Natural killer cell (primary cell): ENCODE measurements at regions not wholly inside any gene's neighbourhood (a gene's known extent, or its start where the extent isn't known, plus 50 kb on each side); places are given as distances from the start of the nearest gene placed in this dataset.

ENCODE experiments used
- ATAC-seq, 3 donors: fragments of 150-1000 bp in 2 of 3; fragments of 200-7000 bp in 1 of 3; cut with Tn5 transposase; 1 replicate in 1 of 3; 2 replicates in 2 of 3; pipeline ENCODE4 v1.10.0; 2021; ENCODE audit warnings: mild to moderate bottlenecking in 2 of 3, moderate library complexity in 2 of 3
- DNase-seq, 2 donors: peaks; one replicate each; pipeline versions ENCODE4 v3.0.0 to v3.0.0-alpha.2; 2013 to 2021; ENCODE audit warnings: mixed read lengths in 1 of 2
- H3K27ac ChIP-seq: one replicate; pipeline ENCODE4 v1.5.1; 2013; ENCODE audit warnings: mild to moderate bottlenecking, low read length
- H3K27me3 ChIP-seq: one replicate; pipeline ENCODE4 v1.6.1; 2013; ENCODE audit warnings: low read length; ENCODE audit not compliant: control insufficient read depth, insufficient read depth
- H3K36me3 ChIP-seq: one replicate; pipeline ENCODE4 v1.6.1; 2013; ENCODE audit warnings: low read length; ENCODE audit not compliant: control insufficient read depth, insufficient read depth
- H3K4me1 ChIP-seq: one replicate; pipeline ENCODE4 v1.6.1; 2013; ENCODE audit warnings: low read length; ENCODE audit not compliant: control insufficient read depth, insufficient read depth
- H3K4me3 ChIP-seq: one replicate; pipeline ENCODE4 v1.5.1; 2013; ENCODE audit warnings: low read length
- H3K9me3 ChIP-seq: one replicate; pipeline ENCODE4 v1.6.1; 2013; ENCODE audit warnings: low read length; ENCODE audit not compliant: control insufficient read depth, insufficient read depth
- H3K27ac Mint-ChIP-seq, 2 donors: one replicate each; pipeline ENCODE4 v1.8.0; 2022; ENCODE audit warnings: mild to moderate bottlenecking in 2 of 2, mixed read lengths in 2 of 2, moderate library complexity in 1 of 2
- H3K27me3 Mint-ChIP-seq, 2 donors: one replicate each; pipeline ENCODE4 v1.8.0; 2022; ENCODE audit warnings: low read depth in 2 of 2, mixed read lengths in 2 of 2
- H3K36me3 Mint-ChIP-seq: one replicate; pipeline ENCODE4 v1.8.0; 2022; ENCODE audit warnings: mixed read lengths
- H3K4me1 Mint-ChIP-seq, 2 donors: one replicate each; pipeline ENCODE4 v1.8.0; 2022; ENCODE audit warnings: mixed read lengths in 2 of 2
- H3K4me3 Mint-ChIP-seq: one replicate; pipeline ENCODE4 v1.8.0; 2022; ENCODE audit warnings: mild to moderate bottlenecking, moderate library complexity, mixed read lengths
- H3K9me3 Mint-ChIP-seq, 2 donors: one replicate each; pipeline ENCODE4 v1.8.0; 2022; ENCODE audit warnings: mixed read lengths in 2 of 2
- whole genome bisulfite sequencing: methylation state at CpG from one replicate; pipeline ENCODE4 v1.1.7; 2013; ENCODE audit warnings: missing lambda C conversion rate; ENCODE audit not compliant: insufficient coverage; 5-methylcytosine and 5-hydroxymethylcytosine counted together
- intact Hi-C: fragments of 100-400 bp; cut with micrococcal nuclease; formaldehyde crosslinking; loops from one replicate; pipeline ENCODE4 v1.14.2; 2022
- TF ChIP-seq, protein P1 (sequence below): fragments of 200-600 bp; IDR thresholded peaks from one replicate; pipeline ENCODE4 v1.8.0; 2022; ENCODE audit warnings: antibody characterized with exemption

DNA sequence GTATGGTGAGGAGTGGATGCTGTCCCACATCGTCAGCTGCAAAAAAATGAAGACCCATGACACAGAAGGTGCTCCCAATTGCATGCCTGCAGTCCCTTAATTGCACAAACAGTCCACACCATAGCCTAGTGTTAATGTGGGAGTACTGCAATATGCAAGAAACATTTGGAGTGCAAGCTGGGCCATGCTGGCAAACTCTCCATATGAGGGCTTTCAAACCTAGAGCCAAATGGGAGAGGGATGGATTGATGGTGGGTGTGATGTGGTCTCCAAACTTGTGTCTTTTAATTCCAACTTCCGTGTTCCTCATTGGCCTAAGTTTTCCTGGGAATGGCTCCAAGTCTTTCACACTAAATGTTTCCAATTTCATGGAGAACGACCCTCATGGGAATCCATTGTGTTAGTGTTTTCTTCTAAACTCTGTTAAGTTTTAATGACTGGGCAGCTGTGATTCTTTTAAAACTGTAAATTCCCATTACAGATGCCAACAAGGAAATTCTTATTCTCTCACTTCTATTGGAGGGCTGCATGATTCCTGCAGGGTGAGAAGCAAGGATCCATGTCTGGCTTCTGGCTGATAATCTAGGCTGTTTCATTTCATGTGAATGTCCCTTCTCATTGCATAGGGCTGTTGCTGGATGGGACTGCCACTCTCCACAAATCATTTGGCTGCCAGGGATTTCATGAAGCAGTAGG is 745.3 kb upstream of the TSPY4 start:
- Mint-ChIP-seq H3K27ac (no peak overlapping the region), H3K9me3 (no peaks in the 10 kb centered on the region), H3K4me1 (no peaks in the 10 kb centered on the region), H3K36me3 (no peaks in the 10 kb centered on the region), H3K4me3 (no peak overlapping the region), H3K27me3 (no peaks in the 10 kb centered on the region)
- Histone ChIP-seq H3K9me3 (no peaks in the 10 kb centered on the region), H3K27me3 (no peaks in the 10 kb centered on the region), H3K4me3 (no peak overlapping the region), H3K36me3 (no peaks in the 10 kb centered on the region), H3K4me1 (no peaks in the 10 kb centered on the region), H3K27ac (no peak overlapping the region)
- TF ChIP-seq, protein P1, sequence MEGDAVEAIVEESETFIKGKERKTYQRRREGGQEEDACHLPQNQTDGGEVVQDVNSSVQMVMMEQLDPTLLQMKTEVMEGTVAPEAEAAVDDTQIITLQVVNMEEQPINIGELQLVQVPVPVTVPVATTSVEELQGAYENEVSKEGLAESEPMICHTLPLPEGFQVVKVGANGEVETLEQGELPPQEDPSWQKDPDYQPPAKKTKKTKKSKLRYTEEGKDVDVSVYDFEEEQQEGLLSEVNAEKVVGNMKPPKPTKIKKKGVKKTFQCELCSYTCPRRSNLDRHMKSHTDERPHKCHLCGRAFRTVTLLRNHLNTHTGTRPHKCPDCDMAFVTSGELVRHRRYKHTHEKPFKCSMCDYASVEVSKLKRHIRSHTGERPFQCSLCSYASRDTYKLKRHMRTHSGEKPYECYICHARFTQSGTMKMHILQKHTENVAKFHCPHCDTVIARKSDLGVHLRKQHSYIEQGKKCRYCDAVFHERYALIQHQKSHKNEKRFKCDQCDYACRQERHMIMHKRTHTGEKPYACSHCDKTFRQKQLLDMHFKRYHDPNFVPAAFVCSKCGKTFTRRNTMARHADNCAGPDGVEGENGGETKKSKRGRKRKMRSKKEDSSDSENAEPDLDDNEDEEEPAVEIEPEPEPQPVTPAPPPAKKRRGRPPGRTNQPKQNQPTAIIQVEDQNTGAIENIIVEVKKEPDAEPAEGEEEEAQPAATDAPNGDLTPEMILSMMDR = no peak
- intact Hi-C loops = no loop called here
- DNase-seq (no peak), ATAC-seq (no peak)
- WGBS = 100% methylated on average over 1 of the region's 3 CpGs

DNA sequence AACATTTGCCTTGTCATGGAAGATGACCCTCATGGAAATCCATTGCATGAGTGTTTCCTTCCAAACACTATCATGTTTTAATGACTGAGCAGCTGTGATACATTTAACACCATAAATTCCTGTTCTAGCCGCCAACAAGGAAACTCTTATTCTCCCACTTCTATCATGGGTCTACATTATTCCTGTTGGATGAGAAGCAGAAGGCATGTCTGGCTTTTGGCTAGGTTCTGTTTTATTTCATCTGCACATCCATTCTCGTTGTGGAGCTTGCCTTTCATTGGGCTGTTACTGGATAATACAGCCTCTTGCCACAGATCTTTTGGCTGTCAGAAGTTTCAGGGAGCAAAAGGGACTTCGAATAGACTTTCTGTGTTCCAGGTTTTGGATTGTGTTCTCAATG is 742.6 kb upstream of the TSPY4 start:
- Histone ChIP-seq H3K27ac (no peak overlapping the region), H3K9me3 (no peaks in the 10 kb centered on the region), H3K27me3 (no peaks in the 10 kb centered on the region), H3K4me1 (no peaks in the 10 kb centered on the region), H3K4me3 (no peak overlapping the region), H3K36me3 (no peaks in the 10 kb centered on the region)
- Mint-ChIP-seq H3K4me3 (no peak overlapping the region), H3K4me1 (no peaks in the 10 kb centered on the region), H3K9me3 (no peaks in the 10 kb centered on the region), H3K36me3 (no peaks in the 10 kb centered on the region), H3K27ac (no peak overlapping the region), H3K27me3 (no peaks in the 10 kb centered on the region)
- 50% methylated on average over 2 of the region's 3 CpGs for WGBS
- intact Hi-C loops = no loop called here
- no peak for ATAC-seq
- TF ChIP-seq, protein P1 = no peak
- no peak for DNase-seq

GRCh38 chrY:8599141-8599540 is 738.1 kb upstream of the TSPY4 start:
- Histone ChIP-seq H3K4me1 (no peaks in the 10 kb centered on the region), H3K36me3 (no peaks in the 10 kb centered on the region), H3K27me3 (no peaks in the 10 kb centered on the region), H3K27ac (no peak overlapping the region), H3K9me3 (no peaks in the 10 kb centered on the region), H3K4me3 (no peak overlapping the region)
- 81% methylated on average over 4 of the region's 4 CpGs for WGBS
- Mint-ChIP-seq H3K4me3 (no peak overlapping the region), H3K27ac (no peak overlapping the region), H3K4me1 (no peaks in the 10 kb centered on the region), H3K9me3 (no peaks in the 10 kb centered on the region), H3K36me3 (no peaks in the 10 kb centered on the region), H3K27me3 (no peaks in the 10 kb centered on the region)
- no peak for ATAC-seq
- intact Hi-C loops = no loop called here
- TF ChIP-seq, protein P1 = no peak
- DNase-seq = no peak

GRCh38 chrY:8610620-8611019 is 726.6 kb upstream of the TSPY4 start:
- DNase-seq (no peak), ATAC-seq (no peak)
- Histone ChIP-seq H3K4me3 (no peak overlapping the region), H3K4me1 (no peaks in the 10 kb centered on the region), H3K36me3 (no peaks in the 10 kb centered on the region), H3K27me3 (no peaks in the 10 kb centered on the region), H3K9me3 (no peaks in the 10 kb centered on the region), H3K27ac (no peak overlapping the region)
- no peak overlapping the region for H3K27ac Mint-ChIP-seq
- H3K36me3 Mint-ChIP-seq = no peaks in the 10 kb centered on the region
- no peaks in the 10 kb centered on the region for H3K4me1 Mint-ChIP-seq
- TF ChIP-seq, protein P1 = no peak
- intact Hi-C loops = no loop called here
- no peaks in the 10 kb centered on the region for H3K27me3 Mint-ChIP-seq
- H3K9me3 Mint-ChIP-seq = no peaks in the 10 kb centered on the region
- H3K4me3 Mint-ChIP-seq = no peak overlapping the region
- WGBS = 31% methylated on average over 1 of the region's 1 CpG
